Gastroesophageal sphincter (tissue), 3 donors: ENCODE measurements at regions not wholly inside any gene's neighbourhood (a gene's known extent, or its start where the extent isn't known, plus 50 kb on each side); places are given as distances from the start of the nearest gene placed in this dataset.

Source experiments
- CTCF ChIP-seq, 4 experiments: fragments of 200-600 bp in 2 of 4; fragments of 450-650 bp in 2 of 4; sonication (generic) in 1 of 4; IDR thresholded peaks; one replicate each; pipeline ENCODE4 v1.5.1; 2017 to 2019; ENCODE audit warnings: antibody characterized with exemption in 4 of 4, mild to moderate bottlenecking in 2 of 4, moderate library complexity in 2 of 4
- EP300 ChIP-seq: sonication (generic); formaldehyde crosslinking; IDR thresholded peaks from one replicate; pipeline ENCODE4 v1.6.1; 2017; ENCODE audit warnings: antibody characterized with exemption, mild to moderate bottlenecking
- POLR2A ChIP-seq, 2 donors: fragments of 450-650 bp; IDR thresholded peaks; one replicate each; pipeline ENCODE4 v1.6.1; 2017; ENCODE audit warnings: antibody characterized with exemption in 2 of 2, mild to moderate bottlenecking in 2 of 2, moderate library complexity in 1 of 2
- POLR2AphosphoS5 ChIP-seq: sonication (generic); formaldehyde crosslinking; IDR thresholded peaks from one replicate; pipeline ENCODE4 v1.6.1; 2017; ENCODE audit warnings: antibody characterized with exemption

GRCh38 chr3:106113747-106114146 lies 244.9 kb upstream of the CBLB start:
- no peak for TF ChIP-seq EP300
- TF ChIP-seq POLR2AphosphoS5, result no peak
- no peak for TF ChIP-seq CTCF (IDR thresholded peaks at IDR 0.05)
- no peak for TF ChIP-seq POLR2A (IDR thresholded peaks at IDR 0.05)
